HepG2 (cell line): ENCODE measurements at regions not wholly inside any gene's neighbourhood (a gene's known extent, or its start where the extent isn't known, plus 50 kb on each side); places are given as distances from the start of the nearest gene placed in this dataset.

Experiments used
- ATAC-seq: fragments of 200-7000 bp; cut with Tn5 transposase; 3 replicates; pipeline ENCODE4 v1.9.1; 2020; ENCODE audit warnings: mild to moderate bottlenecking, moderate library complexity
- BruUV-seq: library from RNA; stranded (reverse); fragments of 400-500 nt; replicated peaks from 2 replicates; lab custom pipeline; 2021; lab: Mats Ljungman, UMichigan
- CTCF ChIA-PET: fragments of 300-600 bp; formaldehyde crosslinking; extraction: SDS; loops from one replicate; lab custom pipeline; 2021; ENCODE audit warnings: low total read pairs, inconsistent platforms, low intra/inter-chr PET ratio; lab: Yijun Ruan, JAX
- POLR2A ChIA-PET: fragments of 350-600 bp; sonication (Branson Sonifier 250); formaldehyde crosslinking; loops from one replicate; lab custom pipeline; 2020; ENCODE audit warnings: antibody characterized with exemption, inconsistent platforms; lab: Yijun Ruan, JAX
- DNase-seq: peaks from one replicate; pipeline ENCODE4 v3.0.0-alpha.2; 2015; ENCODE audit warnings: low spot score
- FAIRE-seq: peaks from 3 replicates; lab custom pipeline; 2011; peaks lifted over from hg19 to GRCh38; lab: Jason Lieb, UNC
- H2AFZ ChIP-seq: one replicate; pipeline ENCODE4 v1.6.1; 2011; ENCODE audit warnings: low read length, inconsistent platforms
- H3K27ac ChIP-seq: fragments of 300-600 bp; 3 replicates; pipeline ENCODE4 v1.8.0; 2011; ENCODE audit warnings: mixed run types, mild to moderate bottlenecking, mixed read lengths, low read length, inconsistent platforms; ENCODE audit not compliant: insufficient read depth; ENCODE audit errors: extremely low read length
- H3K27me3 ChIP-seq, 2 experiments: fragments of 200-600 bp in 1 of 2; 2 replicates in 1 of 2; 3 replicates in 1 of 2; pipeline versions ENCODE4 v1.6.0 to v1.8.0; 2011; ENCODE audit warnings: low read length in 2 of 2, mild to moderate bottlenecking in 2 of 2, moderate library complexity in 2 of 2, inconsistent platforms in 1 of 2; ENCODE audit not compliant: insufficient read depth in 2 of 2, control insufficient read depth in 1 of 2
- H3K36me3 ChIP-seq, 2 experiments: fragments of 200-600 bp in 1 of 2; replicated peaks in 1 of 2; 2 replicates in 1 of 2; 3 replicates in 1 of 2; pipeline versions ENCODE4 v1.5.1 to v1.8.0; 2011; ENCODE audit warnings: low read length in 2 of 2, inconsistent platforms in 1 of 2; ENCODE audit not compliant: insufficient read depth in 2 of 2, control insufficient read depth in 1 of 2
- H3K4me1 ChIP-seq: 2 replicates; pipeline ENCODE4 v1.5.1; 2012; ENCODE audit warnings: low read length, inconsistent platforms; ENCODE audit not compliant: insufficient read depth
- H3K4me2 ChIP-seq: 2 replicates; pipeline ENCODE4 v1.6.0; 2011; ENCODE audit warnings: low read depth, low read length, inconsistent platforms
- H3K4me3 ChIP-seq, 3 experiments: fragments of 200-600 bp in 1 of 3; sonication (generic), shearing (Covaris generic) in 1 of 3; replicated peaks in 1 of 3; 2 replicates each; pipeline ENCODE4 v1.5.1; 2011 to 2016; ENCODE audit warnings: low read length in 3 of 3, inconsistent platforms in 2 of 3, low read depth in 2 of 3, mild to moderate bottlenecking in 2 of 3, control low read depth in 1 of 3, mixed read lengths in 1 of 3; ENCODE audit not compliant: insufficient read depth in 1 of 3
- H3K79me2 ChIP-seq: one replicate; pipeline ENCODE4 v1.6.1; 2011; ENCODE audit warnings: low read length, inconsistent platforms; ENCODE audit not compliant: insufficient read depth
- H3K9ac ChIP-seq: 2 replicates; pipeline ENCODE4 v1.6.0; 2011; ENCODE audit warnings: mild to moderate bottlenecking, low read depth, low read length, inconsistent platforms; ENCODE audit not compliant: insufficient read depth
- H3K9me3 ChIP-seq: 2 replicates; pipeline ENCODE4 v1.5.1; 2012; ENCODE audit warnings: mild to moderate bottlenecking, low read length
- H4K20me1 ChIP-seq: 2 replicates; pipeline ENCODE4 v1.6.0; 2011; ENCODE audit warnings: inconsistent platforms, mild to moderate bottlenecking, low read length, moderate library complexity; ENCODE audit not compliant: insufficient read depth
- AGO2 ChIP-seq: fragments of 200-400 bp; formaldehyde crosslinking; optimal IDR thresholded peaks from 2 replicates; pipeline ENCODE3; 2017; ENCODE audit warnings: mild to moderate bottlenecking, low read depth, low read length, moderate library complexity
- FOXP1 ChIP-seq, 2 experiments: fragments of 450-650 bp in 1 of 2; IDR thresholded peaks; 2 replicates each; pipeline ENCODE4 v1.6.1; 2017 to 2018; ENCODE audit warnings: antibody characterized with exemption in 1 of 2
- FOXP4 ChIP-seq: sonication (generic); formaldehyde crosslinking; IDR thresholded peaks from 2 replicates; pipeline ENCODE4 v1.4.0; 2020; ENCODE audit warnings: missing genetic modification reagents
- GATAD1 ChIP-seq: IDR thresholded peaks from 2 replicates; pipeline ENCODE4 v1.6.1; 2016; ENCODE audit warnings: missing genetic modification reagents, missing compliant biosample characterization
- HDAC2 ChIP-seq: sonication (generic); formaldehyde crosslinking; IDR thresholded peaks from 2 replicates; pipeline ENCODE4 v1.4.0; 2020; ENCODE audit warnings: missing genetic modification reagents
- HNF1B ChIP-seq: sonication (generic); formaldehyde crosslinking; IDR thresholded peaks from 2 replicates; pipeline ENCODE4 v1.5.1; 2020; ENCODE audit warnings: mild to moderate bottlenecking, moderate library complexity, missing genetic modification reagents
- IKZF5 ChIP-seq: IDR thresholded peaks from 2 replicates; pipeline ENCODE4 v1.6.1; 2018; ENCODE audit warnings: missing genetic modification reagents, mild to moderate bottlenecking, missing compliant biosample characterization
- KDM3A ChIP-seq: IDR thresholded peaks from 2 replicates; pipeline ENCODE4 v1.6.1; 2018; ENCODE audit warnings: low read depth, missing compliant biosample characterization
- MEF2D ChIP-seq: sonication (generic); formaldehyde crosslinking; IDR thresholded peaks from 2 replicates; pipeline ENCODE4 v1.5.1; 2020; ENCODE audit warnings: mild to moderate bottlenecking, missing genetic modification reagents
- NFKB2 ChIP-seq: sonication (generic); formaldehyde crosslinking; IDR thresholded peaks from 2 replicates; pipeline ENCODE4 v1.4.0; 2020; ENCODE audit warnings: missing genetic modification reagents, borderline replicate concordance
- NFYC ChIP-seq: IDR thresholded peaks from 2 replicates; pipeline ENCODE4 v1.6.1; 2016; ENCODE audit warnings: missing genetic modification reagents, missing compliant biosample characterization
- SKI ChIP-seq: fragments of 450-650 bp; IDR thresholded peaks from one replicate; pipeline ENCODE4 v1.6.1; 2018; ENCODE audit warnings: mild to moderate bottlenecking; ENCODE audit not compliant: partially characterized antibody
- SOX13 ChIP-seq, 3 experiments: fragments of 450-650 bp in 1 of 3; sonication (generic) in 1 of 3; formaldehyde crosslinking in 1 of 3; IDR thresholded peaks in 2 of 3; conservative IDR thresholded peaks in 1 of 3; 2 replicates each; pipeline versions ENCODE4 v1.5.0 to v1.6.1; 2016 to 2020; ENCODE audit warnings: antibody characterized with exemption in 1 of 3, mild to moderate bottlenecking in 1 of 3, missing compliant biosample characterization in 1 of 3, missing genetic modification reagents in 1 of 3, moderate library complexity in 1 of 3
- SRSF4 ChIP-seq: fragments of 200-400 bp; formaldehyde crosslinking; IDR thresholded peaks from one replicate; pipeline ENCODE4 v1.6.1; 2018; ENCODE audit warnings: mild to moderate bottlenecking, low read depth, low read length, moderate library complexity; ENCODE audit not compliant: poor library complexity, severe bottlenecking
- ZEB1 ChIP-seq: IDR thresholded peaks from 2 replicates; pipeline ENCODE4 v1.6.1; 2012; ENCODE audit warnings: mild to moderate bottlenecking, low read depth, inconsistent platforms; ENCODE audit not compliant: insufficient replicate concordance
- ZNF136 ChIP-seq: sonication (generic); formaldehyde crosslinking; IDR thresholded peaks from 2 replicates; pipeline ENCODE4 v1.8.1; 2022; ENCODE audit warnings: low read depth, mild to moderate bottlenecking, moderate library complexity, missing genetic modification reagents
- ZNF382 ChIP-seq: sonication (generic); formaldehyde crosslinking; IDR thresholded peaks from 2 replicates; pipeline ENCODE4 v1.5.0; 2020; ENCODE audit warnings: missing genetic modification reagents, mild to moderate bottlenecking, borderline replicate concordance
- ZNF629 ChIP-seq: sonication (generic); formaldehyde crosslinking; conservative IDR thresholded peaks from 2 replicates; pipeline ENCODE4 v1.5.0; 2020; ENCODE audit warnings: missing genetic modification reagents
- ZNF761 ChIP-seq: sonication (generic); formaldehyde crosslinking; conservative IDR thresholded peaks from 2 replicates; pipeline ENCODE4 v1.4.0; 2020; ENCODE audit warnings: mild to moderate bottlenecking, missing genetic modification reagents
- ZNF839 ChIP-seq: sonication (generic); formaldehyde crosslinking; IDR thresholded peaks from 2 replicates; pipeline ENCODE4 v1.4.0; 2020; ENCODE audit warnings: missing genetic modification reagents, mild to moderate bottlenecking, borderline replicate concordance
- ZNF850 ChIP-seq: sonication (generic); formaldehyde crosslinking; conservative IDR thresholded peaks from 2 replicates; pipeline ENCODE4 v1.9.0; 2021; ENCODE audit warnings: mild to moderate bottlenecking, missing genetic modification reagents
- WGBS: methylation state at CpG from one replicate; pipeline ENCODE4 v1.1.6; 2017; ENCODE audit warnings: low lambda C conversion rate; 5-methylcytosine and 5-hydroxymethylcytosine counted together
- in situ Hi-C: cut with HindIII; loops from 2 replicates; pipeline ENCODE4 v1.10.0; 2017; ENCODE audit warnings: low pct_unique_long_range_greater_than_20kb; ENCODE audit not compliant: extremely low pct_ligation_motif_present
- intact Hi-C: fragments of 100-400 bp; cut with micrococcal nuclease; formaldehyde crosslinking; loops from one replicate; pipeline ENCODE4 v1.10.0; 2022; ENCODE audit not compliant: unreplicated experiment

- TF ChIP-seq HNF1B (no peak), SRSF4 (no peak), NFYC (CRISPR knock-in tag) (no peak), ZNF839 (no peak)
These were observed 355.4 kb downstream of the ETS1 start (continued) for GRCh38 chr11:128231845-128232410.

GRCh38 chr11:128227466-128227865 lies 359.9 kb downstream of the ETS1 start:
- DNase-seq: no peak
- in situ Hi-C loops: no loop called here
- no peak overlapping the region for H3K27ac ChIP-seq
- no peak for FAIRE-seq
- no peaks in the 10 kb centered on the region for H4K20me1 ChIP-seq
- no peaks in the 10 kb centered on the region for H3K79me2 ChIP-seq
- no peak for ATAC-seq
- no peak overlapping the region for H3K4me3 ChIP-seq
- no peaks in the 10 kb centered on the region for H3K9me3 ChIP-seq
- H3K4me2 ChIP-seq: no peak overlapping the region
- H3K9ac ChIP-seq: no peak overlapping the region
- no peaks in the 10 kb centered on the region for H3K36me3 ChIP-seq
- POLR2A ChIA-PET: no interaction called here
- CTCF ChIA-PET: no interaction called here
- H3K27me3 ChIP-seq: no peaks in the 10 kb centered on the region
- no peak overlapping the region for H2AFZ ChIP-seq
- WGBS: 1% methylated on average over 3 of the region's 3 CpGs
- no peaks in the 10 kb centered on the region for H3K4me1 ChIP-seq
- intact Hi-C loops: no loop called here
- no TSS peak for BruUV-seq
- TF ChIP-seq IKZF5 (CRISPR knock-in tag) (no peak), NFKB2 (CRISPR knock-in tag) (no peak), ZNF136 (no peak), FOXP1 (IDR thresholded peaks at IDR 0.05) (no peak), FOXP1 (CRISPR knock-in tag; IDR thresholded peaks at IDR 0.05) (no peak), ZNF382 (CRISPR knock-in tag) (no peak), MEF2D (no peak), HDAC2 (CRISPR knock-in tag) (no peak), AGO2 (no peak), ZEB1 (no peak), FOXP4 (CRISPR knock-in tag) (no peak), ZNF761 (CRISPR knock-in tag) (no peak), GATAD1 (CRISPR knock-in tag) (no peak), SKI (no peak), ZNF850 (CRISPR knock-in tag) (no peak), SOX13 (IDR thresholded peaks at IDR 0.05) (no peak), SOX13 (CRISPR knock-in tag; conservative IDR thresholded peaks at IDR 0.05 in 1 of 2, IDR thresholded peaks at IDR 0.05 in 1 of 2) (no peak), ZNF629 (CRISPR knock-in tag) (no peak), KDM3A (CRISPR knock-in tag) (no peak)
